ENCODE measurements at regions not wholly inside any gene's neighbourhood (a gene's known extent, or its start where the extent isn't known, plus 50 kb on each side); places are given as distances from the start of the nearest gene placed in this dataset.

- no peak for DNase-seq
Measured at GRCh38 chr10:126787201-126787600, 116.7 kb upstream of the C10orf90 start.

- DNase-seq, result no peak
Measured at GRCh38 chr10:126795318-126795717, 109.9 kb upstream of the DOCK1 start.

- DNase-seq, result no peak
Measured at GRCh38 chr10:126798649-126799048, 106.6 kb upstream of the DOCK1 start.

- no peak for DNase-seq
Measured at GRCh38 chr10:126803394-126803793, 101.8 kb upstream of the DOCK1 start.

- no peak for DNase-seq
Measured at GRCh38 chr10:126804396-126804795, 100.8 kb upstream of the DOCK1 start.

- no peak for DNase-seq
Measured at GRCh38 chr10:126806498-126806897, 98.7 kb upstream of the DOCK1 start.

- DNase-seq, result no peak
Measured at GRCh38 chr10:126806991-126807702, 98.1 kb upstream of the DOCK1 start.

- no peak for DNase-seq
Measured at GRCh38 chr10:126808103-126808502, 97.1 kb upstream of the DOCK1 start.

GRCh38 chr10:126813432-126813831 lies 91.8 kb upstream of the DOCK1 start:
- DNase-seq, result no peak

- DNase-seq, result no peak
Measured at GRCh38 chr10:126833542-126833941, 71.7 kb upstream of the DOCK1 start.

GRCh38 chr10:126836009-126836408 lies 69.2 kb upstream of the DOCK1 start:
- no peak for DNase-seq

- DNase-seq, result no peak
Measured at GRCh38 chr10:126838316-126838715, 66.9 kb upstream of the DOCK1 start.

GRCh38 chr10:126839094-126839761 lies 66.0 kb upstream of the DOCK1 start:
- DNase-seq, result no peak

- no peak for DNase-seq
Measured at GRCh38 chr10:126840576-126841135, 64.6 kb upstream of the DOCK1 start.

- no peak for DNase-seq
Measured at GRCh38 chr10:126841341-126841895, 63.8 kb upstream of the DOCK1 start.

- no peak for DNase-seq
Measured at GRCh38 chr10:126842356-126842755, 62.9 kb upstream of the DOCK1 start.

GRCh38 chr10:126842836-126843235 lies 62.4 kb upstream of the DOCK1 start:
- DNase-seq, result no peak

GRCh38 chr10:126843299-126843934 lies 61.8 kb upstream of the DOCK1 start:
- no peak for DNase-seq

GRCh38 chr10:126844406-126844805 lies 60.8 kb upstream of the DOCK1 start:
- DNase-seq, result no peak

- DNase-seq, result no peak
Measured at GRCh38 chr10:126846469-126846868, 58.8 kb upstream of the DOCK1 start.

GRCh38 chr10:126846959-126847358 lies 58.3 kb upstream of the DOCK1 start:
- no peak for DNase-seq

- no peak for DNase-seq
Measured at GRCh38 chr10:126847666-126848065, 57.6 kb upstream of the DOCK1 start.

- DNase-seq, result no peak
Measured at GRCh38 chr10:126849646-126850045, 55.6 kb upstream of the DOCK1 start.
